K562 (cell line): ENCODE measurements at regions not wholly inside any gene's neighbourhood (a gene's known extent, or its start where the extent isn't known, plus 50 kb on each side); places are given as distances from the start of the nearest gene placed in this dataset.
A peak's percentile ranks its signal among the peaks of the same experiment; 100 is the strongest.

Experiments
- ARID3A ChIP-seq: IDR thresholded peaks from 2 replicates; pipeline ENCODE4 v1.6.1; 2012; ENCODE audit warnings: low read depth, low read length, improper control_type of control experiment, borderline replicate concordance
- CTCF ChIP-seq, 3 experiments: IDR thresholded peaks in 2 of 3; conservative IDR thresholded peaks in 1 of 3; 2 replicates each; pipeline ENCODE4 v1.5.1; 2011 to 2012; ENCODE audit warnings: low read length in 3 of 3, mild to moderate bottlenecking in 3 of 3, control low read depth in 2 of 3, improper control_type of control experiment in 1 of 3, inconsistent platforms in 1 of 3, low read depth in 1 of 3, mixed read lengths in 1 of 3, moderate library complexity in 1 of 3; ENCODE audit not compliant: insufficient read depth in 2 of 3
- FOXP1 ChIP-seq: sonication (generic); formaldehyde crosslinking; IDR thresholded peaks from 2 replicates; pipeline ENCODE4 v1.8.0; 2022; ENCODE audit warnings: mild to moderate bottlenecking, missing genetic modification reagents
- NFE2 ChIP-seq: IDR thresholded peaks from 2 replicates; pipeline ENCODE4 v1.6.1; 2014; ENCODE audit warnings: antibody characterized with exemption, low read depth
- NRF1 ChIP-seq, 2 experiments: fragments of 450-650 bp; IDR thresholded peaks in 1 of 2; conservative IDR thresholded peaks in 1 of 2; 2 replicates each; pipeline ENCODE4 v1.6.1; 2014; ENCODE audit warnings: mild to moderate bottlenecking in 2 of 2
- PHB2 ChIP-seq: fragments of 450-650 bp; IDR thresholded peaks from 2 replicates; pipeline ENCODE4 v1.6.1; 2017; ENCODE audit warnings: low read depth
- POLR2AphosphoS2 ChIP-seq: IDR thresholded peaks from 2 replicates; pipeline ENCODE4 v1.6.1; 2012; ENCODE audit warnings: low read length, improper control_type of control experiment
- RAD21 ChIP-seq, 2 experiments: fragments of 250-450 bp in 1 of 2; fragments of 450-650 bp in 1 of 2; sonication (Bioruptor Pico) in 1 of 2; formaldehyde crosslinking in 1 of 2; IDR thresholded peaks in 1 of 2; conservative IDR thresholded peaks in 1 of 2; 2 replicates each; pipeline versions ENCODE4 v1.4.0 to v1.8.0; 2020 to 2022; ENCODE audit warnings: mild to moderate bottlenecking in 2 of 2, moderate library complexity in 1 of 2
- RBM15 ChIP-seq: fragments of 200-400 bp; formaldehyde crosslinking; IDR thresholded peaks from 2 replicates; pipeline ENCODE4 v1.6.1; 2018; ENCODE audit warnings: mild to moderate bottlenecking, low read length, moderate library complexity; ENCODE audit not compliant: insufficient read depth
- RBM17 ChIP-seq: fragments of 200-400 bp; formaldehyde crosslinking; IDR thresholded peaks from 2 replicates; pipeline ENCODE4 v1.6.1; 2017; ENCODE audit warnings: low read depth, mild to moderate bottlenecking, low read length, borderline replicate concordance
- REST ChIP-seq, 2 experiments: fragments of 450-650 bp; formaldehyde crosslinking in 1 of 2; IDR thresholded peaks; 2 replicates each; pipeline versions ENCODE4 v1.4.0 to v1.6.1; 2014 to 2020; ENCODE audit warnings: mild to moderate bottlenecking in 2 of 2, borderline replicate concordance in 1 of 2, low read depth in 1 of 2
- SETDB1 ChIP-seq: IDR thresholded peaks from one replicate; pipeline ENCODE4 v1.6.1; 2012; ENCODE audit warnings: low read length, control low read depth, inconsistent platforms
- SMC3 ChIP-seq: conservative IDR thresholded peaks from 2 replicates; pipeline ENCODE4 v1.6.1; 2011; ENCODE audit warnings: low read depth, low read length, improper control_type of control experiment; ENCODE audit not compliant: insufficient read depth
- SREBF1 ChIP-seq: fragments of 150-350 bp; IDR thresholded peaks from 2 replicates; pipeline ENCODE4 v1.6.1; 2014; ENCODE audit warnings: antibody characterized with exemption, low read depth, low read length, borderline replicate concordance

GRCh38 chrX:70998411-70999027, 67.6 kb upstream of the SLC7A3 start (continued):
- TF ChIP-seq SREBF1 (no peak), SMC3 (peak; percentile 37; the same call in 1 of the 2 replicates), POLR2AphosphoS2 (no peak), REST (IDR thresholded peaks at IDR 0.05; ENCODE audit: borderline replicate concordance) (peak; percentile 61; the same call in 1 of the 2 replicates), REST (CRISPR knock-in tag; IDR thresholded peaks at IDR 0.05; ENCODE audit: low read depth) (no peak), RBM15 (no peak), RBM17 (no peak), NRF1 (conservative IDR thresholded peaks at IDR 0.05 in 1 of 2, IDR thresholded peaks at IDR 0.05 in 1 of 2) (no peak), CTCF (IDR thresholded peaks at IDR 0.05 in 2 of 3, conservative IDR thresholded peaks at IDR 0.05 in 1 of 3; ENCODE audit: insufficient read depth in 2 of 3, low read depth in 1 of 3, low read length in 3 of 3) (peak; percentile 58 to 63 (median 62)), PHB2 (no peak), RAD21 (CRISPR knock-in tag; conservative IDR thresholded peaks at IDR 0.05 in 1 of 2, IDR thresholded peaks at IDR 0.05 in 1 of 2) (peak; percentile 60 to 83), FOXP1 (CRISPR knock-in tag) (no peak), ARID3A (no peak), NFE2 (0 out of 2 replicates have a peak, but pooled peaks have one; percentile 26), SETDB1 (no peak)
